Stimulated activated CD4-positive, alpha-beta T cell treated with anti-CD3 and anti-CD28 coated beads, Interleukin-12 subunit alpha, Interleukin-12 subunit beta, amount 100 ng/mL, for 48 hours (primary cell): ENCODE measurements at regions not wholly inside any gene's neighbourhood (a gene's known extent, or its start where the extent isn't known, plus 50 kb on each side); places are given as distances from the start of the nearest gene placed in this dataset.
"Not testable (repeated sequence)": the region's sequence is repeated elsewhere in the genome, so short reads cannot be mapped to it uniquely, and the experiment has no call there.

Source experiments
- DNase-seq, 3 donors: peaks; one replicate each; pipeline ENCODE4 v3.0.0-alpha.2; 2020; ENCODE audit warnings: low read depth in 2 of 3, low spot score in 1 of 3

DNA sequence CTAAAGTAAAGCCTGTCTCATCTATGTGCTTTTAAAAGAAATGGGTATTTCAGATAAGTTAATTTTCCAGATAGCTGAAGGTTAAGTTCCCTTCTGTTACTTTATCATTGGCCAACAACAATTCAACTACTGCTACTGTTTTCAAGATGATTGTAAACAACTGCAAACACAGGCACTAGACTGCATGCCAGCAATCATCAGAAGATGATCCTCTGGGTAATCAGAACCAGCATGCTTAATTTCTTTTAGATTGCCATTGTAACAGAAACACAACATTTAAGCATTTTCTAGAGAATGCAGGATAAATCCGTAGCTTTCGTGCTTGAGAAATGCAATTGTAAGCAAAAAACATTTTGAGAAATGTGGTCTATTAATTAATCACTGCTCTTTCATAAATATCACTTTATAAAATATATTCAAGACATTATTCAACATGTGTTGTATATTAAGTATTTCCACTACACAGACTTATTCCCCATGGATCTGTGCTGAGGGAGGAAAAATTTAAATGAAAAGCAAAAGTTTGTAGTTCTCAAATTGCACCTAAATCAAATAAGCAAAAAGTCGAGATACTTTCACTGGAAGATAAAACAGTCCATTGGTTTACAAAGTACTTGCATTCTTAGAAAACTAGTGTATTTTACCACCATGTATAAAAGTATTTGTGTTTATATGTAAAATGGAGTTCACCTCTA, 133.7 kb downstream of the ATL2 start:
- no peak for DNase-seq

DNA sequence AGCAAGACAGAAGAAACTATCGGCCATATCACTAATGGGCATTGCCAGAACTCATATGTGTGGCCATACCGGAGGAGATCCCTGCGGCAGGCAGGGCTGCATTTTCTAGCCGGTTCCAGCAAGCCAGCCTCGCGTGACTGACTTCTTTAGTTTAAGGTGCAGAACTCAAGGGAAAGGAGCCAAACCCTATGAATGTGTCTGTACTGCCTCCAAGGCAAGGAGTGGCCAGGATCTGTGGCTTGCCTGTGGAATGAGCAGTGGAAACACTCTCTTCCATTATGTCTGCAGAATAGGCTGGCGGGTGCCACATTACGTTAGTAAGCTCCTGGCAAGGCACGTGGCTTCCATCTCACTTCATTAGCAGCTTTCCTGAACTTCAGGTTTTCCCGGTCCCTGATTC, 137.6 kb downstream of the ATL2 start:
- no peak for DNase-seq

DNA sequence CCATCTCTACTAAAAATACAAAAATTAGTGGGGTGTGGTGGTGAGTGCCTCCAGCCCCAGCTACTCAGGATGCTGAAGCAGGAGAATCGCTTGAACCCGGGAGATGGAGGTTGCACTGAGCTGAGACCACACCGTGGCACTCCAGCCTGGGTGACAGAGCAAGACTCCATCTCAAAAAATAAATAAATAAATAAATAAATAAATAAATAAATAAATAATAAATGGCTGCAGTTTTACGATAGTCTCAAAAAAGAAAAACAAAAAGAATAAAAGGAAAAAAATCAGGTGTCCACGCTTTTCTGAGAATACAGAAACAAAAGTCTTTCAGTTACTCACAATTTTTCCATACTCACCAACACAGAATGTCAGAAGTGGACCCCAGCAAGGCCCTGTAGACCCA, 138.4 kb downstream of the ATL2 start:
- not testable (repeated sequence) for DNase-seq

DNA sequence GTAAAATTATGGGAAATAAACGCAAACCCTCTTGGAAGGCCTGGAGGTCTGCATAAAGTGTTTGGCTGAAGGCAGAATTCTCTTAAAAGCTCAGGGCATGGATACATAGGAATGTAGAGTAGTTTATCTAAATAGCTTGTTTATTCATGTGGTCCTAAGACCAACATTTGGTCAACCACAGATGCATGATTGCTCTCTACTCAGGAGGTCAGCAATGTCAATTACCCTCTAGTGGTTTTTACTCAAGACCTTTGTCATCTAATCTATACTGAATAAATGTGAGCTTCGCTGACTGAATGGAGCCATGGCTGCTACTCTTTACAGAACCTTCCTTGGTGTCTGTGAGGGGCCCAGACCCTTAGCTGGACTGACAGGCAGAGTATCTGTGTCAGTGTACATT, 139.8 kb downstream of the ATL2 start:
- no peak for DNase-seq

DNA sequence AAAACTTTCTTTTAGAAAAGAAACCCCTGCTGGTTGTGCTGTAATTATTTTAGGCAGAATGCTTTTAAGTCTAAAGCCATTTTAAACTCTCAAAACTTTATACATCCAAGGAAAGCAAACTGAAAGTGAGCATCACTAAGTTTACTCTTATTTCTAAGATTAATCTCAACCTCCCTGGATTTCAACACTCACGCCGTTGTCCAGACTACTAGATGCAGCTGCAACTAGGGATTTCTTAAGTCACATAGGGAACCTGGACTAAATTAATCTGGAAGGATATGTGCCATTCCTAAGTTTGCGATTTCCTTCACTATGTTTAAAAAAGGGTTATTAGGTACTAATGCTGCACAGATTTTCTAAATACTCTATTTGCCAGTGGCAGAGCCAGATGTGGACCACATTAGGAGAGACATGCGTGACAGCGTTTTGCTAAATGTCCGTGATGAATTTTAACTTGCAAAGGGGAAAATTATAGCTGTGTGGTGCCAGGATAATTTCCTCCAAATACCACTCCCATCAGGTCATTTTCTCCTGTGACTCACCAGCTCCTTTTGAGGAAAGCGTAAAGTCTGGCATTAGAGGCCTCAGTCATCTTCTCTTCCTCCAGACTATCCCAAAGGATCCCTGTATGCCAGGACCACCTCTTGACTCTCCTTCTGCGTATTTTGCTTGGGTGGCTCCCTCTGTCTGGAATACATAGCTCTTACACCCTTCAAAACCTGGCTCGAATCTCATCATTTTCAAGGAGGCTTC, 143.7 kb downstream of the ATL2 start:
- DNase-seq, result no peak

DNA sequence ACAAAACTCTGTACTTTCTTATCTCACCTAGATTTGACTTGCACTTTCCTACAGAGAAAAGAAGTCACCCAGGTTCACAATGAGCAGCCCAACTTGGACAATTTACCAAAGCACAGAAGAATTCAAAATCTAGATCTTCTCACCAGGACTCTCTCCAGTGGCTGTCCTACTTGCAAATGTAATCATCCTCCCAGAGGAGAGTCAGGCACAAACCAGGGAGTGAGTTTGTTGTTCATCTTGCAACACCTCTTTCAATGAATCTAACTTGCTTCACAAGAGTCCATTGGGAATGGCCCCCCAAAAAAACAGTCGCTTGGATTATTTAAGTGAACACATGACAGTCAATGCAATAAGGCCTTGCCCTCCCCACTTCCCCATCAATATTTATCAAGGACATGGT, 144.6 kb downstream of the ATL2 start:
- DNase-seq, result no peak

DNA sequence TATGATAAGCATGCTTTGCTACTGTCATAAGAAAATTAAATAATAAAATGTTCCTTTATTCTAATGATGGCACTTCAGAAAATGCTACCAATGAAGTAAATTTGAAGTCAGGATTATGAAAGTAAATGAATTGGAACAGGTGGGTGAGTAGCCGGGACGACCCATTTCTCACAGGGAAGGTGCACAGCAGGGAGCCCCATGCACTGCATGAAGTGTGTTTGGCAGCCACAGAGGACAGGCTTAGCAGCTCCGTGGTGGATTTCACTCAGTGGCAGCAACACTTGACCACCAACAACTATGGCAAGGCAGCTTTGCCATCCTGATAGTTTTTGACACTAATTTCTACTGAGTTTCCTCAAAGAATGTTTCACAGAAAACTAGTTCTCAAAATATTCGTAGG, 146.3 kb downstream of the ATL2 start:
- no peak for DNase-seq

DNA sequence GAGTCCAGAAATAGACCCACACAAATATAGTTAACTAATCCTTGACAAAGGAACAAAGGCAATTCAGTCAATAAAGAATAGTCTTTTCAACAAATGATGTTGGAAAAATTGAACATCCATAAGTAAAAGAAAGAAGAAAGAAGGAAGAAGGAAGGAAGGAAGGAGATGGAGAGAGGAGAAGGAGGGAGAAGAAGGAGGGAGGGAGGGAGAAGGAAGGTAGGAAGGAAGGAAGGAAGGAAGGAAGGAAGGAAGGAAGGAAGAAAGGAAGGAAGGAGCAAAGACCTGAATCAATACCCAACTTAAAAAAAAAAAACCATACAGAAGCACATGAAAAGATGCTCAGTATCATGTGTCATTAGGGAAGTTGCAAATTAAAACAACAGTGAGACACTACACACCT, 148.3 kb downstream of the ATL2 start:
- no peak for DNase-seq

DNA sequence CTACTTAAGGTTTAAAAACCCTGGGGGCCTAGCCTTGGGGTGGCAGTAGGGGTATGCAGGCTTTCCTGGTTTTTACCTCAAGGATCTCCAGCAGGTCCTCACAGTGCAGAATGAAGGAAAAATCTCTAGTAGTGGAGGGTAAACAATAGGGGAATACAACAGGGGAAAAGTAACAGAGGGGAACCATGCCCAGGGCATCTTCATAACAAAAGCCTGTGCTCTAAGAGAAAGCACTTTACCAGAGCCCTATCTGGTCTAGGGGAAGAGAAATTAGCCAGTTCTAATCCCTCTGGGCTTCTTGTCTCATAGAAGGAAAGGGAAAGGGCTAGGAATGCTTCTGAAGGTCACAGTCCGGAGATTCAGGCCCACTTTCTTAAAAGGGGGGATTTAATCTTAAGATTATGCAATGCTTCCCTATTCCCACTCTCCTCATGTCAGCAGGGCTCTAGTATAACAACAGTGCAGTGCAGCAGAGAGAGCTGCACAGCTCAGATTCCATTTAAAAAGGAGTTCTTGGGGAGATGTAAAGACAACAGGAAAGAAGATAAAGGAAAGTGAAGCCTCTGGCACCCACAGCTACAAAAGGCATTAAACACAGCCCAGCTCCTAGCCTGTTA, 149.0 kb upstream of the CYP1B1 start:
- no peak for DNase-seq

DNA sequence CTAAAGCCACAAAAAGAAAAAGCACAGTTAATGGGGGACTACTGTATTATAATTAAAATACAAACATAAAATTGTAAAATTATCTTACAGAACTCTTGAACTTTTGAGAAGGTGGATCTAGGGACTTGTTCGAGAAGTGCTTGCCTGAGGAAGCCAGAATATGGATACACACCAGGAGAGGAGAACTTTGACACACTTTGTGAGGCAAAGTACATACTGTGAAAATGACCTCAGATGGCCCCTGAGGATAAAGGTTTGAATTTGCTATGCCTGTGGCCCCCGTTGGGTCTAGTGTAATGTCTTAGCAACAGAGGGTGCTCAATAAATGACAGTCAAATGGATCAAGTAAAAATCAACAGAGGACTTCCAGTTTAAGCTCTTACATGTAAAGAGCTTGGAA, 148.2 kb upstream of the CYP1B1 start:
- DNase-seq, result no peak

DNA sequence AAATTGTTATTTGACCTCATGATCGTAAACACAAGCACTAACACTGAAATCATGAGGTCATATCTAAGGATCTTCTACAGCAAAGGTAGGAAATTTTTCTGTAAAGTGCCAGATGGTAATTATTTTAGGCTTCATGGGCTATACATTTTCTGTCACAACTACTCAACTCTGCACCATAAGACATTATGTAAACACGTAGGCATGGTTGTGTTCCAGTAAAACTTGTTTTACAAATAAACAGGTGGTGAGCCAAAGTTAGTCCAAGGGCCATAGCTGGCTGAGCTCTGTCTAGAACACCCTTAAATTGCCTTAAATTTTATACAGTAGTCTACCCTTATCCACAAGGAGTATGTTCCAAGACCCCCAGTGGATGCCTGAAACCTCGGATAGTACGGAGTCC, 147.3 kb upstream of the CYP1B1 start:
- no peak for DNase-seq

DNA sequence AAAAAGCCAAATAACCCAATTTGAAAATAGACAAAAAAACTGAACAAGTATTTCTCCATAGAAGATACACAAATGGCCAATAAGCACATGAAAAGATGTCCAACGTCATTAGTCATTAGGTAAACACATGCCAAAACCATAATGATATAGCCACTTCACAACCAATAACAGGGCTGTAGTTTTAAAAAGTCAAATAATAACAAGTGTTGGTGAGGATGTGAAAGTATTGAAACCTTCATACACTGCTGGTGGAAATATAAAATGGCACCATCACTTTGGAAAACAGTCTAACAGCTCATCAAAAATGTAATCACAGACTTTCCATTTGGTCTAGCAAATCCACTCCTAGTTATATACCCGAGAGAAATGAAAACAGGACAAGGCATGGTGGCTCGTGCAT, 144.2 kb upstream of the CYP1B1 start:
- no peak for DNase-seq

DNA sequence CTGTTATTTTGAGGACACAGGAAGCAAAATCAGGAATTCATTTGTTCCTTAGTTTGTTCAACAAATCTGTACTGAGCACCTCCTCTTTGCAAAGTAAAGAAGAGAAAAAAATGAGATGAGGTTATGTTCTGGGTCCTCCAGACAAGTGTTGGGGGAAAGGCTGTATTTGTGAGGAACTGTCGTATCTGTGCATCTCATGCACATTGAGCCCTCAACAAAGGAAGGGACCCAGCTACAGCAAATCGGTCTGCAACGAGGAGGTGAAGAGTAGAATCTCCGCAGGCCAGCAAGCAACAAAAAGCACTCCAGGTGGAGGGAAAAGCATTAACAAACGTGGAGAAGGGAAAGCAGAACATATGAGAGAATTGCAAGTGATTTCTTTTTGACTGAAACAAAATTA, 143.0 kb upstream of the CYP1B1 start:
- no peak for DNase-seq

DNA sequence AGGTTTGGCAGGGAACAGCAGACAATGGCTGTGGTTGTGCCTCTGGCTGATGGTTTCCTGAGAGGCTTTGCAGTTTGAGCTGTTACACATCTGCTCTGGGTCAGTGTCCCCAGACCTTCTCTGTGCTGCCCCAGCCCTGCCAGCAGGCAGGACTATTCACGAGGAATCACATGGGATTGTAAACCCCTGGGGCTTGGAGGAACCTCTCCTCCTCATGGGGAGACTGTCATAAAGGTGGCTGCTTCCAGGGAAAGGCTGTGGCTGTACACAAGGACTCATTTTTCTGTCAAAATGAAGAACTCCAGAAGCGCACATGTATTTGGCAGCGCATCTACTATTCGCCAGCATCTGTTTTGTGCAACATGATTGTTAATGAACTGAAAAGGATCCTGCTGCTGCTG, 142.6 kb upstream of the CYP1B1 start:
- no peak for DNase-seq

DNA sequence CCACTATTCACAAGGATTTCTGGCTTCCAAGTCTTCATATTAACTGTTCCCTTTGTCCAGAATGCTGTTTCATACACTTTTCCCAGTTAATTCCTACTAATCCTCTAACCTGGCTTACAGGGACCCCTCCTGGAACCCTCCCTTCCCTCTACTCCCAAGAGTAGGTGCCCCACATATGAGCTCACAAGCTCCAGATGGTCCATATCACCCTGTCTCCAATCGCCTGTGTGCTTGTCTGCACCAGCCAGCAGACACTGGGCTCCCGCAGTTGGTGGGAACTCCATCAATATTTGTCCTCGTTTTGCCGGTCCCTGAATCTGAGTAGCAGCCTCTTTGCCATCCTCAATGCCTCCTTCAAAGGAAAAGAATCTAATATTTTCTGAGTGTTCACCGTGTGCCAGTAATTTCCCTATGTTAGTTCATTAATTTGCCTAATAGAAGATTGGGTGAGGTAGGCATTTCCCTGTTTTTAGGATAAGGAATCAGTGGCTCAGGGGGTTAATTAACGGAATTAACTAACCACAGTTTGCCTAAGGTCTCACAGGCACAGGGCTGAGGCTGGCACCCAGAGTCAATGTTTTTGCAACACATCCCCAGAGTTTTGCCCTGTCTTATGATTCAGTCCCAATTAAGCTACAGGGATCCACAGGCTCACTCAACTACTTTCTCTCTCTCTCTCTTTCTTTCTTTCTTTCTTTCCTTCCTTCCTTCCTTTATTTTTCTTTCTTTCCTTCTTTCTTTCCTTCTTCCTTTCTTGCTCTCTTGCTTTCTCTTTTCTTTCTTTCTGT, 141.6 kb upstream of the CYP1B1 start:
- no peak for DNase-seq

DNA sequence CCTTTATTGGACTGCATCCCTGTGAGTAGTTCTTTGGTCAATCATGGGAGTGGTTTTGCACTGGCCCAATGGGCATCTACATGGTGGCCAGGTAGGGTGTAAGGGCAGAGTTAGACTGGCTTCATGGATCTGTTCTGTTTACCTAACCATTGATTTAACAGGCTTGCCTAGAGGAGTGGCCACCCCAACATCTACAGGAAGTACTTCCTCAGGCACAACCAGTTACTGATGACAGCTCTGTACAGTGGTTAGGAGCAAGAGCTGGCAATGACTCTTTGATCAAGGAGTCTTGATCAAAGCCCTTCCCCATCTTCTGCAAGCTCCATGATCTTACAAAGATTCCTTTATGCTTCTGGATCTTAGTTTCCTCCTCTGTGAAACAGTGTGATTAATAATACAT, 140.9 kb upstream of the CYP1B1 start:
- DNase-seq, result no peak

DNA sequence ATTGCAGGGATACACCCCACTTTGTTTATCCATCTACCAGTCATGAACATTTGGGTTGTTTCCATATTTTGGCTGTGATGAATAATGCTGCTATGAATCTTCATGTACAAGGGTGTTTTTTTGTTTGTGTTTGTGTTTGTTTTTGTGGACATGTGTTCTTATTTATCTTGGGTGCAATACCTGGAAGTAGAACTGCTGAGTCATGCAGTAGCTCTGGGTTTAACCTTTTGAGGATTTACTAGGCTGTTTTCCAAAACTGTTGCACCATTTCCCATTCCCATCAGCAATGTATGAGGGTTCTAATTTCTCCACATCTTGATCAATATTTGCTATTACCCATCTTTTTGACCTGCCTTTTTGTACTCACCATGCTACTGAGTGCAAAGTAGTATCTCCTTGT, 140.0 kb upstream of the CYP1B1 start:
- no peak for DNase-seq

DNA sequence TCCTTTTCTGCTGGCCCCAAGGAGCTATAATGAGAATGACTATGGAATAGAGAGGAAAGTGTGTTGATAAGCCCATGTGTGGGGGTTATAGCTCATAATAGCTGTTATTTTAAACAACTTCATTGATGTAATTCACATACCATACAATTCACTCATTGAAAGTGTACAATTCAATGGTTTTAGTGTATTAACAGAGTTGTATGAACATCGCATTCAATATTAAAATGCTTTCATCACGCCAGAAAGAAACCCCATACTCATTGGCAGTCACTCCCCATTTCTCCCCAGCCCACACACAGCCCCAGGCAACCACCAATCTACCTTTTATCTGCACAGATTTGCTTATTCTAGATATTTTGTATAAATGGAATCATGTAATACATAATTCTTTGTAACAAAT, 139.6 kb upstream of the CYP1B1 start:
- DNase-seq, result no peak

DNA sequence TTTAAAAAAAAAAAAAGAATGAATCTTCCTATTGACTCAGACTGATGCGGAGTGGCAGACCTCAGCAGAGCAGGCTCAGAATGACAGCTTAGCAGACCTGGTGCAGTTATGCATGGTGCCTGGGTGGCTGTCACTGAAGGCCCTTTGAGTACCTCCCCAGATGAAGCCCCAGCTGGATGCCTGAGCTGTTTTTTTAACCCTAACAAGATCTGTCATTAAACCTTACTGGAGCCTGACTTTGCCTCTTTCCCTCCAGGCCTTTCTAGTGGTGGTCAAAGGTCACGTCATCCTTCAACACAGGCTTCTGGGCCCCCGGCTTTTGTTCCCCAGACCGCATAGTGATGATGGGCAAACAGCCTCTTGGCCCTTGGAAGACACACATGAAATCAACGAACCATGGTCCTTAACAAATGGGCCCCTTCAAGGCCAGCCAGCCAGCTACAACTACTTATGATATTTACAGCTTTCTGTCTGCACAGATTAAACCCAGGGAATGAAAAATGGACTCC, 138.3 kb upstream of the CYP1B1 start:
- DNase-seq, result peak in 1 of 3 donors; percentile 2

DNA sequence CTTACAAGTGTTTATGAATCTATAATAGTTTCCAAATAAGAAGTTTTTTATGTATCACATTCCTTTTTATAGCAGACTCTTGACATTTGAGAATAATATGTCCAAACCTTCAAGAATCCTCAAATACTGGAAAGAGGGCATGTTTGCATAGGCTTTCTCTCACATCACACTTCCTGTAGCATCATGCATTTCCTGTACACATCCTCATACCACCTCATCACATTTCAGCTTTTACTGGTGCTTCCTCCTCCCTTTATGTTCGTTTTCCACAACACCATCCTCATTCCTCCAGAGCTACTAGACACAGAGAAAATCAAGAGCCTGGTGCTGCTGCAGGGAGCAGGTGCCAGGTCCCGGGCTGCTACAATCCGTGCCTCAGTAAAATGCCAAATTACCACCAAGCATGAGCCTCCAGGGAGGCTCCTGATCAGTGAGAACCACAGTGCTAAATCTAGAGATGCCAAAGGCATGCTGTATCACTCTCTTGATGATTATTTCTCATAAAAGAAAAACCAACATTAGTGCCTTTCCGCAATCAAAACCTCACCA, 137.7 kb upstream of the CYP1B1 start:
- DNase-seq, result no peak

DNA sequence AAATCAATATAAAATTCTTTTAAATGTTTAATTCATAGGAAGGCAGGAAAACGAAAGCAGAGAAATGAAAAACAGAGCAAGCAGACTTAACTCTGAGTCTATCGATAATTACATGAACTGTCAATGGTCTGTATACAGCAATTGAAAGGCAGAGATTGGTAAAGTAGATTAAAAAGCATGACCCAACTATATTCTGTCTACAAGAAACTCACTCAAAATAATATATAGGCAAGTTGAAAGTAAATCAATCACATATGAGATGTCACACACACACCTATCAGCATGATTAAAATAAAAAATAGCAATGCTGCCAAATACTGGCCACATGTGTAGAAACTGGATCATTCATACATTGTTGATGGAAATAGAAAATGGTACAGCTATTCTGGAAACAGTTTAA, 136.4 kb upstream of the CYP1B1 start:
- no peak for DNase-seq
